Rectal smooth muscle tissue (tissue), 1 donor: ENCODE measurements at regions not wholly inside any gene's neighbourhood (a gene's known extent, or its start where the extent isn't known, plus 50 kb on each side); places are given as distances from the start of the nearest gene placed in this dataset.

ENCODE experiments used
- H3K27ac ChIP-seq: one replicate; pipeline ENCODE4 v1.7.0; 2013; ENCODE audit warnings: low read depth, low read length, inconsistent platforms
- H3K27me3 ChIP-seq: one replicate; pipeline ENCODE4 v1.7.0; 2013; ENCODE audit warnings: low read length; ENCODE audit not compliant: control insufficient read depth, insufficient read depth
- H3K36me3 ChIP-seq: one replicate; pipeline ENCODE4 v1.7.0; 2013; ENCODE audit warnings: low read length; ENCODE audit not compliant: control insufficient read depth, insufficient read depth
- H3K4me1 ChIP-seq: one replicate; pipeline ENCODE4 v1.7.0; 2013; ENCODE audit warnings: low read length; ENCODE audit not compliant: control insufficient read depth, insufficient read depth
- H3K4me3 ChIP-seq: one replicate; pipeline ENCODE4 v1.7.0; 2013; ENCODE audit warnings: low read length
- H3K9ac ChIP-seq: one replicate; pipeline ENCODE4 v1.7.0; 2013; ENCODE audit warnings: low read length

- Histone ChIP-seq H3K27ac (no peak overlapping the region), H3K36me3 (no peaks in the 10 kb centered on the region), H3K4me3 (no peak overlapping the region), H3K27me3 (peaks cover 3% of the 10 kb centered on the region), H3K9ac (no peak overlapping the region), H3K4me1 (peaks cover 2% of the 10 kb centered on the region)
Measured at GRCh38 chr10:3238115-3238871, 65.7 kb upstream of the PITRM1 start.

GRCh38 chr10:3237530-3237929 lies 64.9 kb upstream of the PITRM1 start:
- Histone ChIP-seq H3K4me1 (peaks cover 2% of the 10 kb centered on the region), H3K27ac (no peak overlapping the region), H3K4me3 (no peak overlapping the region), H3K9ac (no peak overlapping the region), H3K27me3 (peaks cover 3% of the 10 kb centered on the region), H3K36me3 (no peaks in the 10 kb centered on the region)

DNA sequence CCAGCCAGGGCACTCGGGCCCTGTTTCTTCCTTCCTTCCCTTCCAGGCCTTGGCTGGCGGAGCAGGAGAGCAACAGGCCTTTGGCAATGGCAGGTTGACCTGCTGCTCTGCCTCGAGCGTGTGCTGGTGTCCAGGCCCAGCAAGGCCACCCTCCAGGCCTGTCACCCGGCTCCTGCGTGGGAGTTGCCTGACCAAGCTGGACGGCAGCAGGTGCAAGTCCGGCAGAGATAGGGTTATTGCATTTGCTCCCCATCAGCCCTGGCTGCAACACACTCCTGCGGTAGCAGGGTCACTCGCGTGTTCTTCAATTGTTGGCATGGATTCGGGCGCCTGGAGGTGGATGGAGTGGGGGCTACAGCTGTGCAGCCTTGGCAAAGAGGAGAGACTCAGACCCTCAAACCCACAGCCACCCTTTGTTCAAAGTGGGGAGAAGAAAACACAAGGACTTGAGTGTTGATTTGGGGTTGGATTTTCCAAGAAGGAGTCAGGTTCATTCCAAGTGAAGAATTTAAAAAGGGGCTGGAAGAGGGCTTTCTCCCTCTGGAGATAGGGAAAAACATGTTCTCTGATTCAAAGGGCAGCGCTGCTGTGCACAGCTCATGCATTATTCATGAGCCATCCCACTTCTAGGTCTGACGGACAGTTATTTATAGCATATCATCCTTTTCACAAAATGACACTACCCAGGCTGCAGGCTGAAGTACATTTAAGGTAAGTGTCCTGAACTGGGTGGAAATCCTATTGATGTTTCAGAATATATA lies 64.2 kb upstream of the PITRM1 start:
- Histone ChIP-seq H3K4me1 (peaks cover 2% of the 10 kb centered on the region), H3K27me3 (peaks cover 3% of the 10 kb centered on the region), H3K27ac (no peak overlapping the region)

DNA sequence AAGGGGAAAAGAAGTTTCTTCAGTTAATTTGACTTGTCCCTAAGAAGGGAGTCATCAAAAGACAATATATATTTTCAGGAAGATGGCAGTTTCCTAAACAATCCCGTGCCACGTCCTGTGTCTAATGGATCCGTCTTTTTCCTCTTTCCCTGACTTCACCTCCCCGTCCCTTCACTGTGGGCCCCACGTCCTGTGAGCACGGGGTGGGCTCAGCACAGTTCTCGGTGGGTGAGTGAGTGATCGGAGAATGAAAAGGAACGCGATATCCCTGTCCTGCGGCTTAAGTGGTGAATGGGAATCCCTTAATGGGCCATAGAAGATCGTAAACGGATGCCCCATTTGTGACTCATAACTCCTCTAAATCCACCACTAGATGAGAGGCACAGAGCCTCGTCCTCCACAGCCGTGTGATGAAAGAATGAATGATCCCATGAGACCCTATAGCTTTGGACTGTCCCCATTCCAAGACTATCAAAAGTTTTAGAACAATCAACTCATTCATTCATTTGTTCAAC lies 63.5 kb upstream of the PITRM1 start:
- Histone ChIP-seq H3K27me3 (peaks cover 3% of the 10 kb centered on the region), H3K27ac (no peak overlapping the region), H3K9ac (no peak overlapping the region), H3K4me3 (no peak overlapping the region), H3K4me1 (peaks cover 2% of the 10 kb centered on the region), H3K36me3 (no peaks in the 10 kb centered on the region)

More for the DNA sequence above, 64.2 kb upstream of the PITRM1 start:
- no peak overlapping the region for H3K9ac ChIP-seq
- H3K4me3 ChIP-seq: no peak overlapping the region
- H3K36me3 ChIP-seq: no peaks in the 10 kb centered on the region

- Histone ChIP-seq H3K4me1 (peaks cover 2% of the 10 kb centered on the region), H3K4me3 (no peak overlapping the region), H3K27ac (no peak overlapping the region), H3K27me3 (peaks cover 3% of the 10 kb centered on the region), H3K36me3 (no peaks in the 10 kb centered on the region), H3K9ac (no peak overlapping the region)
Measured at GRCh38 chr10:3235395-3235794, 62.8 kb upstream of the PITRM1 start.

DNA sequence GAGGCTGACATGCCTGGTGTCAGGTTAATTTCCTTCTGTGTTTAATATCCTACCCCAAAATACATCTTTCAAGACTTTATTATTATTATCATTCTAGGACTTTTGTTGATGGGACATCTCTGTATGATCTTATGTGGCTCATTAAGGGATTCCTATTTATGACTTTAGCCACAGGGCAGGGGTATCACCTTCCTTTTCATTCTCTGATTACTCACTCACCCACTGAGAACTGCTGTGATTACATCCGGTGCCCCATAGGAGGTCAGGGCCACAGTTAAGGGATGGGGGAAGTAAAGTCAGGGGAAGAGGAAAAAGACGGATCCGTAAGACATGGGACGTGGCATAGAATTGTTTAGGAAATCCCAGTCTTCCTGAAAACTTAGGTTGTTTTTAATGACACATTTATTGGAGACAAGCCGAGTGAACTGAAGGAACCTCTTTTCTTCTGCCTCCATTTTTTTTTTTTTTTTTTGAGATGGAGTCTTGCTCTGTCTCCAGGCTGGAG lies 61.0 kb upstream of the PITRM1 start:
- Histone ChIP-seq H3K27me3 (no peaks in the 10 kb centered on the region), H3K27ac (no peak overlapping the region), H3K4me3 (no peak overlapping the region), H3K9ac (no peak overlapping the region), H3K4me1 (no peaks in the 10 kb centered on the region), H3K36me3 (no peaks in the 10 kb centered on the region)

- Histone ChIP-seq H3K9ac (no peak overlapping the region), H3K4me1 (peaks cover 3% of the 10 kb centered on the region), H3K36me3 (no peaks in the 10 kb centered on the region), H3K4me3 (no peak overlapping the region), H3K27ac (no peak overlapping the region), H3K27me3 (no peaks in the 10 kb centered on the region)
Measured at GRCh38 chr10:3231951-3232730, 59.6 kb upstream of the PITRM1 start.

DNA sequence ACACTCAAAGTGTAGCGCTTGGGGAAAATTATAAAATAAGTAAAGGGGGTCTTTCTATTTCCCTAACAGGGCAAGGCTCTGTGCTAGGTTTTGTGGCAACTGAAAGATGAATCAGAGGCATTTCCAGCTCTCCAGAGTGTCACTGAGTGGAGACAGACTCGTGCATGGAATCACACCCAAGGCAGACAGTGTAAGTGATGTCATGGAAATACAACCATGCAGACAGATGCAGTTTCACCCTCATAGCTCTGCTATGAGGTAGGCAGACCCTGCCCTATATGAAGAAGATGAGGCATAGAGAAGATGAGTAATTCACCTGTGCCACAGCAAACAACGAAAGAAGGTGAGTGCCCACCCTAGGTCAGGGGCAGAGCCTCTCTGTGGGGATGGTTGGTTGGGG lies 57.2 kb upstream of the PITRM1 start:
- H3K27ac ChIP-seq: no peak overlapping the region
- H3K4me3 ChIP-seq: no peak overlapping the region
- H3K27me3 ChIP-seq: no peaks in the 10 kb centered on the region
- peaks cover 8% of the 10 kb centered on the region for H3K4me1 ChIP-seq
- H3K9ac ChIP-seq: no peak overlapping the region
- no peaks in the 10 kb centered on the region for H3K36me3 ChIP-seq

- no peaks in the 10 kb centered on the region for H3K27me3 ChIP-seq
- H3K4me3 ChIP-seq: no peak overlapping the region
- no peak overlapping the region for H3K9ac ChIP-seq
- H3K4me1 ChIP-seq: peaks cover 8% of the 10 kb centered on the region
- H3K36me3 ChIP-seq: no peaks in the 10 kb centered on the region
- no peak overlapping the region for H3K27ac ChIP-seq
Measured at GRCh38 chr10:3228629-3228945, 56.0 kb upstream of the PITRM1 start.

DNA sequence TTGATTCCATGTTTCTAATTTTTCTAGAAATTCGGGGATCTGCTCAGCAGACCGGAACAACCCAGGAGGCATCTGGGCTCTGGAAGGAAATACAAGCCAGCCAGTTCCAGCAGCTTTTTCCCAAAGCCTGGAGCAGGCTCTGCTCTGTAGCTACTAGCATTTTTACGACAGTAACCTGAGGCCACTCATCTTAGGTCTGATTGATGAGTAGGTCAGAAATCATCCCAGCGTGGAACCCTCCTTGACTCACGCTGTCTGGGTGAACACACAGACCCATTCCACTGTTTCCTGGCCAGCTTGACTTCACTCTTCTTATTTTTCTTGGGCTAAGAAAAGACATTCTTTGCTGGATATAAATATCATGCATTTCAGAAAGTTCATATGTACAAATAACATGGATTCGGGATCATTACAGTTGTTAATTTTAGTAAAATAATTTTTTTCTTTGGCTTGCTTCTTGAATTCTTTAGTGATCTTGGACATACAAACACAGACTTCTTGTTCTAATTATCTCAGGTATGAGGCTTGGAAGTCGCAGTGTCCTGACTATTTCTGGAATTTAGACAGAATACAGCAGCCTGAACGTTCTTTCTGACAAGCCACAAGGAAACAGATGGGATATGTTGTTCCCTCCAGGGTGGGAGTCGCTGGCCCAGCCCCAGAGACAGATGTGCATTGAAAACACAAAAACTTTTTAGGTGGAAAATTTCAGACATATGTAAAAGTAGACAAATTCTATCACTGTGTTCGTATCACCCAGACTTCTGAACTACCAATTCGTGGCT lies 54.6 kb upstream of the PITRM1 start:
- Histone ChIP-seq H3K4me3 (no peak overlapping the region), H3K9ac (no peak overlapping the region), H3K36me3 (no peaks in the 10 kb centered on the region), H3K27me3 (no peaks in the 10 kb centered on the region), H3K4me1 (peaks cover 8% of the 10 kb centered on the region), H3K27ac (no peak overlapping the region)

DNA sequence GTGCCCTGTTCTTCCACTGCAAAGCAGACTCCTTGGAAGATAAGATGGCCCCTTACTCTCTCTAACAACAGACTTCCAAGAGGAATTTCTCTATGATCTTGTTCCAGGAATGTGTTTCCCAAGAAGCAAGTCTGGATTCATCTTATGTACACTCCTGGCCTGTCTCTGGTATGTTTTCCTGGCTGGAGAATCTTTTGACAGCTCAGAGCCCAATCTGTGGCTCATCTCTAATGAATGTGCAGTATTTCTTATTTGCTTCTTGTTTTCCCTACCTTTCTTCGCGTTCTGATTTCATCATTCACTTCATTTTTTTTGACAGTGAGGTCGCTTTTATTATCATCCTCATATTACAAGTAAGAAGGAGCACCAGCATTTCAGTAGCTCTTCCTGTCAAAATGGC lies 53.0 kb upstream of the PITRM1 start:
- Histone ChIP-seq H3K9ac (no peak overlapping the region), H3K27ac (no peak overlapping the region), H3K4me3 (no peak overlapping the region), H3K36me3 (no peaks in the 10 kb centered on the region), H3K27me3 (no peaks in the 10 kb centered on the region), H3K4me1 (peaks cover 8% of the 10 kb centered on the region)

DNA sequence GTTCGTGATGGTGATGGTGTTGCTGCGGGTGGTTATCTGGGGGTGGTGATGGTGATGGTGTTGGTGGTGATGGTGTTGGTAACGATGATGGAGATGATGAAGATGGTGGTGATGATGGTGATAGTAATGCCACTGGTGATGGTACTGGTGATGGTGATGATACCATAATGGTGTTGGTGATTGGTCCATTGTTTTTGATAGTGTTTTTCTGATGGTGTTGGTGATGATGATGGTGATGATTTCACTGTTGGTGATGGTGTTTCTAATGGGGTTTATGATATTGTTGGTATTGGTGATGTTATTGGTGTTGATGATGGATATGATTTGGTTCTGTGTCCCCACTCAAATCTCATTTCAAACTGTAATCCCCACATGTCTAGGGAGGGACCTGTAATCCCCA lies 51.7 kb upstream of the PITRM1 start:
- Histone ChIP-seq H3K27me3 (no peaks in the 10 kb centered on the region), H3K9ac (no peak overlapping the region)

More for the DNA sequence above, 51.7 kb upstream of the PITRM1 start:
- no peak overlapping the region for H3K27ac ChIP-seq
- H3K36me3 ChIP-seq: no peaks in the 10 kb centered on the region
- H3K4me1 ChIP-seq: peaks cover 8% of the 10 kb centered on the region
- no peak overlapping the region for H3K4me3 ChIP-seq
